GM18502 (cell line): ENCODE measurements at regions not wholly inside any gene's neighbourhood (a gene's known extent, or its start where the extent isn't known, plus 50 kb on each side); places are given as distances from the start of the nearest gene placed in this dataset.
"Not testable (repeated sequence)": the region's sequence is repeated elsewhere in the genome, so short reads cannot be mapped to it uniquely, and the experiment has no call there.

Source experiments
- ATAC-seq: cut with Tn5 transposase; IDR thresholded peaks from one replicate; pipeline ENCODE4 v1.9.1; 2021; ENCODE audit warnings: mild to moderate bottlenecking; ENCODE audit not compliant: unreplicated experiment, poor library complexity

DNA sequence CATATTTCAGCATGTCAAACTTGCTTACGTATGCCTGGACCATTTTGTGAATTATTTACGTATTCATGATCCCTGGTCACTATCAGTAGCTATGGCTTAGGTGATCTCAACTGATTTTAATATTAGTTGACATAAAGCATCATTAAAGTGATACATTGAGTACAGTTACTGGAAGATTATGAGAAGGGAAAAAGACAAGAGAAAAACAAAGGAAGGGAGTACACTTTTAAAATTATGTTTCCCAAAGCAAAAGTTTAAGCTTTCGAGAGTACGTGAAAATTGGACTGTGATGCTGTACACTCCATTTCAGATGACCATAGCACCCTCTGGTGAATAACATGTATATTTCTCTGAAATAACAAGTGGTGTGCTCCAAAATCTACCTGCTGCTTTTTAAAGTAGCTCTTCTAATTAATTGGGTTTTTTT is 215.0 kb upstream of the HSF2 start:
- no peak for ATAC-seq

DNA sequence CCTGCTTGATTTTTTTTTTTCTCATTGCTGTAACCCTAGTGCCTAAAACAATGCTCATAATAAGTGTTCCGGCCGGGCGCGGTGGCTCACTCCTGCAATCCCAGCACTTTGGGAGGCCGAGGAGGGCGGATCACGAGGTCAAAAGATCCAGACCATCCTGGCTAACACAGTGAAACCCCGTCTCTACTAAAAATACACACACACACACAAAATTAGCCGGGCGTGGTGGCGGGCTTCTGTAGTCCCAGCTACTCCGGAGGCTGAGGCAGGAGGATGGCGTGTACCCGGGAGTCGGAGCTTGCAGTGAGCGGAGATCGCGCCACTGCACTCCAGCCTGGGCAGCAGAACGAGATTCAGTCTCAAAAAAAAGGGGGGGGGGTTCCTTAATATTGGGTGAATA is 214.0 kb upstream of the HSF2 start:
- not testable (repeated sequence) for ATAC-seq

DNA sequence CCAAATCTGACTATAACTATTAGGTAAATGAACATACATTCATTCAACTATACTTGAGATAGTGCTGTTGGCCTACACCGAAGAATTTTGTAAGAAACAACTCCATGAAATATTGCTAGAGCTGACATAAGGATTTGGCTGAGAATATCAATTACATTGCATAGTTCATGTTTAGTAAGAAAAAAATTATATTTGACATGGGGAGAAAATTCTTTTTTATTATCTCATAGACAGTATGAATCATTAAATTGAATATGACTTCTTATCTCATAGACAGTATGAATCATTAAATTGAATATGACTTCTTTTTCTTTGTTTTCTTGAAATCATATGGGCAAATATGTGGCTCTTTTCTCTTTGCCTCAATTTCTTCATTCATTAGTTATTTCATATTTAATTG is 212.3 kb upstream of the HSF2 start:
- no peak for ATAC-seq

DNA sequence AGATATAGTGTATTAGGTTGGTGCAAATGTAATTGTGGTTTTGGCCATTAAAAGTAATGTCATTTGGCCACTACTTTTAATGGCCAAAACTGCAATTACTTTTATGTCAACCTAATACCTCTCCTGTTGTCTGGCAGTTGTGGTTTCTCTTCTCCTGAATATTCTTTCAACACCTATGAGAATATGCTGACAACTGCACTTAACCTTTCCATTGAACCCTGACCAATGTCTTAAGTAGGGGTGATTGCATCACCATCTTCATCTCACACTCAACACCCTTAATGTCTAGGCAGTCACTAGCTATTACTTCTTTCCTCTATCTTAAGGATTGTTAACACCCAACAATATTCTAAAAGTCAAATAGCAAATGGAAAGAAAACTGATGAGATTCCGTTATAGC is 200.5 kb upstream of the HSF2 start:
- ATAC-seq = no peak

DNA sequence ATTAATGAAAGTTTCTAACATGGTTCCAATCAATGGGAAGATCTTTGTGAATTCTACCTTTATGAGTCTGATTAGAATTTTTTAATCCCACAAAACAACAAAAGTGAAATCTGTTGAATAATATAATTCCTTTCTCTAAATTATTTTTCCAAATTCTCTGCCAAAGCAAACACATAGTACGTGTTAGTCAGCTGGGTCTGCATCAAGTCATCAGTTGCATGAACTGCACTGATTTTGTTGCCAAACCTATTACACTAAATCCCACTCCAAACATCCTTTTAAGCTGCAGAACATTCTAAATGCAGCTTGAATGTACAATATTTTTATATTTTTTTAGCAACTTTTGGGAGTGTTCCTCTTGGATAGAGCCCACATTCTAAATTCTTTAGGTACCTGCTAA is 199.0 kb upstream of the HSF2 start:
- no peak for ATAC-seq

DNA sequence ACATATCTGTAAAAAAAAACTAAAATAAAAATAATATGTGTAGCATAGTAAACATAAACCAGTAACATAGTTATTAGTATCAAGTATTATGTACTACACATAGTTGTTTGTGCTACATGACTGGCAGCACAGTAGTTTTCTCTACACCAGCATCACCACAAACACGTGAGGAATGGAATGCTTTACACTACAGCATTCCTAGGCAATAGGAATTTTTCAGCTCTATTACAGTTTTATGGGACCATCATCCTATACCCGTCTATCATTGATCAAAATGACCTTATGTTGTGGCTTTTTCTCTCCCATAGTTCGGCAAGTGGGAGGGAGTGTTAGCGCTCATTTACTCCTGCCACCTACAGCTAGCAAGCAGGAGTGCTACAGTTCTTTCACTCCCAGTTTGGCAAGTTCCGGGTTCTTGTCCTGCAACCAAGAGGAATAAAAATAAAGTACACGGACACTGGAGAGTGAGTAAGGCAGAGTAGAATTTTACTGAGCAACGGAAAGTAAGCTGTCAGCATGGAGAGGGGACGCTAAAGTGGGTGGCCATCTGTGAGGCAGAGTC is 196.8 kb upstream of the HSF2 start:
- no peak for ATAC-seq

DNA sequence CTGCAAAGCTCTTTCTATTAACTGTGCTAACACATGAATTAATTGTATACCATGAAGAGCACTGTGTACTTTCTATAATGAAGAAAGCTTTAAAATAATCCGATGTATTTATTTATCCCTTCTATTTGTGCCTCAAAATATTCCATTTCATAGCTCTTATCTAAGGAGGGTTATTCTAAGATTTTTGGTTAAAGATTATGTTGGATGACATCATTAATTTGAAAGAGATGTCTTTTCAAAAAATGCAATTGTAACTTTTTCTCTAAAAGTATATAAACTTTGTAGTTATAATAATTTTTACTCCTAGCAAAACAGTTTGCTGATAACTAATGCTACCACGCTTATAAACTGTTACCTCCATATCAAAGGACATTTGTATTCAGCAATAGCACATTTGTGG is 192.4 kb upstream of the HSF2 start:
- ATAC-seq = no peak

DNA sequence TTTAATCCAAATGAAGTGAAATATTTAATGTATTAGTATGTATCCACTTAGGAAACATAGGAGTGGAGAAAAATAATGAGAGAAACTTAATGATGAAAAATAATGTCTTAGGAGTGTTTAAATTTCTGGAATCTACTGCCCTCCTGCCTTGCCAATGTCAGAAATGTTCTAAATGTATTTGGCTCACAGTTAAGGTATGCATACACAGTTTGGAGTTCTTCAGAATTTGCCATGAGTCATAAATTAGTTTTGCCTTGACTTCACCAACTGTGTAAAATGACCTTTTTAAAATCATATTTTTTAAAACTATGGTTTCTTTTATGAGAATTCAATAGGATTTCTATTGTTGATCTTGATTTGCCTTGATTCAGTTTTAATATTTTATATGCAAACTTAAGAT is 191.7 kb upstream of the HSF2 start:
- ATAC-seq = no peak

DNA sequence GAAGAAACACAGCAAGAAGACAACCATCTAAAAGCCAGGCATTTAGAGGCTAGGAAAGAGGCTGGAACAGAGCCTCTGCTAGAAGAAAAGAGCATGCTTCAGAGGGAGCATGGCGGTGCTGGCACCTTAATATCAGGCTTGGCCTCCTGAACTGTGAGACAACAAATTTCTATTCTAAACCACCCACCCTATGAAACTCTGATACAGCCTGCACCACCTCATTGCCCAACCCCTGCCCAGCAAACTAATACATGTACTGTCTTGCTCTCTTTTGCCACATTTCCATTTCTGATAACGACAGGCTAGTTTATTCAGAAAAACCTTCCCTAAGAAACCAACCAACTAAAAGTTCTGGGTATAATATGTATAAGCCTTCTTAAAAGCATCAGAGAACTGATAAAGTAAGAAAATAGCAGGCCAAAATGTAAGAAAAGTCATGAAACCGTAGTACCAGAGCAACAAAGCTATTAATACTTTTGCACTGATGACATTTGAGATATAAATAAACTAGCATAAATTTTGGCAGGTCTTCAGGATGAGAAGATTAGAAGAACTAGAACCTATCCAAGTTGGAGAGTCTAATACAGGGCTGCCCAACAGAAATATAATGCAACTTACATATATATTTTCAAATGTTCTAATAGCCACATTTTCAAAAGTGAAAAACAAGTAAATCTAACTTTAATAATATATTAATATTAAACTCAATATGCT is 184.7 kb upstream of the HSF2 start:
- no peak for ATAC-seq

DNA sequence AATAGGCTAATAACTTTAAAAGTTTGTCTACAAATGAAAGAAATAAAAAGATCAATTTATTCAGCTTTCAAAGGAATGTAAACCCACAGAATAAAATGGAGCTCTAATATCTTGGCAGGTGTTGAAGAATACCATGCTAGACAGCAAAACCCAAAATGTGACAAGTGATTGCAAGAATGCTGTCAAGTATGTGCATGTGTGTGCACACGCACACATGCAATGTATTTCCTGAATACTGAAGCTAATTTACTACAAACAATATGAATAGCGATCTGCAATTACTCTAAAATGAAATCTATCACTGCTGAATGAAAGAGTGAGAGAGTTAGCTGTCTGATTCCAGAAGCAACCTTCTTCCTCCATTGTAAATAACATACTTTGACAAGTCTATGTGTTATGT is 179.2 kb upstream of the HSF2 start:
- no peak for ATAC-seq

DNA sequence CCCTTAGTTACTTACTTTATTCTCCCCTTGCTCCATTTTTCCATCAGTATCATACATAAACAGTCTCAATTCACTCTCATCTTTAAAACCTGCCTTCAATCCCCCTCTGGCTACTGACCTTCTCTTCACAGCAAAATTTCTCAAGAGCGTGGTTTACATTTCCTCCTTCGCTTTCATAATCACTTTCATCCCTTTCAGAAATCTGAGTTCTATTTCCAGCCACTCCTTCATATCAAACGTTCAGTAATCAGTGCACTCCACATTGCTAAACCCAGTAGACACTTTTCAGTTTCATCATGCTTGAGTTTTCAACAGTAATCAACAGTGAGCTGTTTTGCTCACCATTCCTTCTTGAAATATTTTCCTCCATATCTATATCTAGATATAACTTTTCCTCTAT is 176.7 kb upstream of the HSF2 start:
- no peak for ATAC-seq

DNA sequence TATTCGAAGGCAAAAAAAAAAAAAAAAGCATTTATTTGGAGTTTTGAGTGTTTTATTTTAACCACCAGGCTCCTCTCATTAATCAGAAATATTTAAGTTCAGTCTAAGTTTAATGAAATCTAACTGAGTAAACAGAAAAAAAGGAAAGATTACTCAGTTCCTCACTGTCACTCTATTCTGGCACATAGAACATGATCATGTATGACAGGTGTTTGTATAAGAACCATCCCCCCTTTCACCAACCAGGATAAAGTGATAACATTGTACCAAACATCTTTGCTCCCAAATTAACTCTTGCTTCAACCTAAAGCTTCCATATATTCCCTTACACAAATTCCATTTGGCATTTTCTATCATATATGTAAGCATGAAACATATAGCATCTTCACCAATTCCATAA is 176.2 kb upstream of the HSF2 start:
- no peak for ATAC-seq

DNA sequence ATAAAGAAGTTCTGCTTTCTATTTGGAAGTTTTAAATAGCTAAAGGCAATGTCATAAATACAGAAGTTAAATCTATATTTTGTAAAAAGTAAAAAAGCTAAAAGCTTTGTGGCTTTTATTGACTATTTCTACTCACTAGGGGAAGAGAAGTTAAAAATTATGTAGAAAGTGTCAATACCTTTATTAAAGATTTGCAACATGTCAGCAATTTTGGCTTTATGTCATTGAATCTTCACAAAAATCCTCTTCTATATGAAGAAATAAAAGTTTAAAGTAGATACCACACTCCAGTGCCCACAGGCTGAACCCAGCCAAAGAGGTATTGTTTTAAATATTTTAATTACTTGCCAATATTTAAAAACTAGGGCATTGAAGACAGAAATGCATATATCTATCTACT is 160.6 kb upstream of the HSF2 start:
- no peak for ATAC-seq

DNA sequence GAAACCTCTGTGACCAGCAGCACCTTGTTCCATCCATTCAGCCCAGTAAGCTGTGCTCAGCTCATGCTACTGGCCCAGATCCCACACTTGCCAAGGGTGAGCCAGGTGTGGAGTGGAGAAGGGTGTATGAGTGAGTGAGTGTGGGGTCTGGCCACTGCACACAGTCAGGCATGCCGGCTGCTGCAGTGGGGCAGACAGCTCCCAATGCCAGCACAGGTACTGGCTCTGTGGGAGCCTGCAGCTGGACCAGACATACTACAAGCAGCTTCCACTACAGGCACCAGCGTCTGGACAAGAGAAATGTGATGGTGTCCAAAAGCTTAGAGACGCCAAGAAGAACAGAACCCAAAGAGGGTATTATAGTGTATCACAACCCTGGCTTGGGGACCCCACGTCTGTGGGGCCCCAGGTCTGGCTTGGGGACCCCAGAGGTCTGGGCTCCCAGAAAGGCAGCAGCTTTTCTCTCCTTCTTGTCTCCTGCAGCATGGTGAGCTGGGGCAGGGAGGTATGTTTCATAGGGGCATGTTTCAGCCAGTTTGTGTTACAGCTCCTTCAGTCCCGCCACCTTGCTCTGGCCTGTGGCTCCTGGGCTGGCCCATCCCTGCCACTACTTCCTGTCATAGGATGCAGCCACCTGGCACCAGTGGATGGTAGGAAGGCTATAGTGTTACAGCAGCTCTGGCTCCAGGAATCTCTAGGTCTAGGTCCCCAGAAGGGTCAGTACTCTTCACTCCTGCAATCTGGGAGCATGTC is 152.4 kb upstream of the HSF2 start:
- ATAC-seq = no peak

DNA sequence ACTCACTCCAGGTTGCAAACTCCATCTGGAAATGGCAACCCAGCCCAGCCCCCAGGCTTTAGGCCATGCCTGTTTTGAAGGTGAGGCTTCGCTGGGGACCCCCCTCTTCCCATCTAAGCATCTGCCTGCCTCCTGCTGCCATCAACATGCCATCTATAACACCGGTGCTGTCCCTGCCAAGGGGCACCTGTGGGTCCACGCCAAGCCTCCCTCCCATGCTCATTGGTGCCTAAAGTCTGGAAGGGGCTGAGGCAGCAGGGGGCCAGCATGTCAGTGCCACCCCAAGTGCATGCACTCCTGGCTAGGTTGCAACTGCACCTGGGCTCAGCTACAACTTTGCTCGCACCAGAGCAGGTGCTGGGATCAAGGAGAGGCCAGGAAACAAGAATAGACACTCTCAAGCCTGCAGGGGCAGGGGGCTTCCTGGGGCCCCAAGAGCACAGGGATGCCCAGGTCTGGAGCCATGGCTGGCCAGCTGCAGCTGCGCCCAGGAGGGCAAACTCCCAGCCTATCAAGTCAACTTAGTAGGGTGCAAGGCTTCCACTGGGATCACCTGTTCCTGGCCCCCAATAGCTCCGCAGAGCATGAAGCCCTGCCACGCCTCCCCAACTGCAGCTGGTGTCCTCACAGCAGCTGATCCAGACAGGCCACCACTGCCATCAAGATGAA is 151.3 kb upstream of the HSF2 start:
- no peak for ATAC-seq

DNA sequence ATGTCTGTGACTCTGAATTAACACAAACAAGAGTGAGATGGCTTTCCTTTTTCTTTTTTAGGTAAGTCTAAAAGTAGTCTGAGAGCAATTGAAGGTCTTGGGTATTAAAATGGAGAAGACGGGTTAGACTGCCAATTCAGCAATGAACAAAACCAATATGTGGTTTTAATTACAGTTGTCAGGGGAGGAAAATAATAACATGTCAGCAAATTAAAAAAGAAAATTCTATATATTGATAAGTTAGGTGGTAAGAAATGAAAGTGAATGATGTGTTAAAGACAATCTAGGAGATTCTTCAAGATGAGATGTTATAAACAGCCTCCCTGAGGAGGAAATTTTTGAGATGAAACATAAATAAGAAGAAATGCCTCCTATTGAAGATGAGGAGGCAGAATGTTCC is 150.6 kb upstream of the HSF2 start:
- no peak for ATAC-seq

DNA sequence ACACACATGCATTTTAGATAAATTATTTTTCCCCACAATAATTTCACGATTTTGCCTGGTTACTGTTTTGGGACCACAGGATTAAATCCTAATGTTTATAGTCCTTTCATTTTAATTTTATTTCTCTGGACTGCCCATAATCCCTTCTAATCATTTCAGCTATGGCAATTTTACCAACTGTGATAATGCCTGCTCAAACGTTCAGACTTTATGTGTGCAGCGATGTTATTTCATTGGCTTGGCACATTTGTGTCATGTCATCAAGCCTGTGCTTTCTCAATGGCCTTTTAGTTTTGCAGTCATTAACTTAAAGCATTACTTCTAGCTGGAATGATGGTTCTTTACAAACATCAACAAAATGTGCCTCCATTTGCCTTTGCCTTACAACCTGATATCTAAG is 140.6 kb upstream of the HSF2 start:
- no peak for ATAC-seq

DNA sequence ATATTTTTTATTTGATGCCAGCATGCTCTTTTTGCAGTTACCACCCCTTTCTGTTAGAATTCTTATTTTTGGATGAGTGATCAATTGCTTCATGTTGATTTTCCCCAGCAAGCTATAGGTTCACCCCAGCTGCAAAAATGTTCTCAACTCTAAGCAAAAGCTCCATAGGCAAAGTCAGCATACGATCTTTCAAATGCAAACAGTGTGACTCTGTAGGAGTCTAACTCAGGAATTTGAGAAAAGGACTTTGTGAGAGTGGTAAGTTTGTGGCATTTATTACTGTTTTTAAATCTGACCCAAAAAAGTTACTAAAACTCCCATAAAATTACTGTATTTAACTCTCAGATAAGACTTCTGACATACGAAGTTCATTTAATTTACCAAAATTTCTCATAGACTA is 134.9 kb upstream of the HSF2 start:
- ATAC-seq = no peak

DNA sequence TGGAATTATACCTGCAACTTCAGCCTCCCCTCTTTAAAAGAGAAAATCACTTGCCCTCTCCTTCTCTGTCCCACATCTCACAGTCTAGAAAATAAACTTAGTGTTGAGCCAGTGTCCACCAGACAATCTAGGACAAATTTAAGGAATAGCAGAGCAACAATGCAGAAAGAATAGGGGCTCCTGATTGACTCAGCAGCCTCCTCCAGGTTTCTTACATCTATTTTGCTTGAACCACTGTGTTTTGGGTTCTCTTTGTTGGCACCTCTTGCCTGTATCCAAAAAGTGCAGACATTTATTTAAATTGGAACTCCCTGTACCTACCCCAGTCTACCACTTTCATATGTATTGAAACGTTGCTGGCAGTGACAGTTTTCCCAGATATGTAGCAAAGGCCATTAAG is 133.7 kb upstream of the HSF2 start:
- no peak for ATAC-seq

DNA sequence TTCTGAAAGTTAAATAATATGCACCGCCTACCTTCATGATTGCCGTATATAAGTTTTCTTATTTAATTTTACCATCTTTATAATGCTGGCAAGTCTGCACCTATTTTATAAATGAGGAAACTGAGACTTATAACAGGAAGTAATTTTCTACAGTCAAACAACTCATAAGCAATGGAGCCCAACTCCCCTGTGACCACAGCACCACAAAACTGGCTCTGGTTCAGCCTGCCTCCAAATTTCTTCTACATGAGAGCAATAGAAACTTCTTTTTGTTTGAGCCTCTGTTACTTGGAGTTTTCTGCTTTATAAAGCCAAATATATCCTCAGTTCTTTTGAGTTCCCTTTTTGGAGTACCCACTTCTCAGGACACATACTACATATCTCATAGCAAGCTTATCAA is 131.1 kb upstream of the HSF2 start:
- no peak for ATAC-seq

DNA sequence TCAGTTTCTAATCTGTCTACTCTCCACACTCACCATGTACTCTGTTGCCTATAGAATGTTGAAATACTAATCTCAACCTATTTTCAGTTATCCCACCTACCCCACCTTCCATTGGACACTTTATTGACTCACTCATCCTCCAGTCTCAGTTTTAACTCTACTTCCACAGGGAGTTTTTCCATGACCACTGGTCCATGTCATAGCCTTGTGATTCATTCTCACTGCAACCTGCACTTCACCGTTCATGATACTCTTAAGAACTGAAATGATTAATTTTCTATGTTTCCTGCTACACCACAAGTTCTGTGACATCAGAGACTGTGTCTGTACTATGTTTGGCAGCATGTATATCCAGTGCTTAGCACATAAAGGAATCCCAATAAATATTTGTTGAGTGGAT is 122.8 kb upstream of the HSF2 start:
- ATAC-seq = no peak
